DOHH2 (cell line): ENCODE measurements at regions not wholly inside any gene's neighbourhood (a gene's known extent, or its start where the extent isn't known, plus 50 kb on each side); places are given as distances from the start of the nearest gene placed in this dataset.

Experiments
- EZH2phosphoT487 ChIP-seq: fragments of 200-600 bp; sonication (generic); IDR thresholded peaks from 2 replicates; pipeline ENCODE4 v1.6.1; 2017; ENCODE audit warnings: borderline replicate concordance, mild to moderate bottlenecking, antibody characterized with exemption, low read length, moderate library complexity, mixed read lengths
- TF ChIP-seq, protein P1 (sequence below): fragments of 200-600 bp; sonication (generic); IDR thresholded peaks from one replicate; pipeline ENCODE4 v1.5.1; 2014; ENCODE audit warnings: antibody characterized with exemption, mild to moderate bottlenecking, low read depth, low read length; ENCODE audit not compliant: poor library complexity, severe bottlenecking

DNA sequence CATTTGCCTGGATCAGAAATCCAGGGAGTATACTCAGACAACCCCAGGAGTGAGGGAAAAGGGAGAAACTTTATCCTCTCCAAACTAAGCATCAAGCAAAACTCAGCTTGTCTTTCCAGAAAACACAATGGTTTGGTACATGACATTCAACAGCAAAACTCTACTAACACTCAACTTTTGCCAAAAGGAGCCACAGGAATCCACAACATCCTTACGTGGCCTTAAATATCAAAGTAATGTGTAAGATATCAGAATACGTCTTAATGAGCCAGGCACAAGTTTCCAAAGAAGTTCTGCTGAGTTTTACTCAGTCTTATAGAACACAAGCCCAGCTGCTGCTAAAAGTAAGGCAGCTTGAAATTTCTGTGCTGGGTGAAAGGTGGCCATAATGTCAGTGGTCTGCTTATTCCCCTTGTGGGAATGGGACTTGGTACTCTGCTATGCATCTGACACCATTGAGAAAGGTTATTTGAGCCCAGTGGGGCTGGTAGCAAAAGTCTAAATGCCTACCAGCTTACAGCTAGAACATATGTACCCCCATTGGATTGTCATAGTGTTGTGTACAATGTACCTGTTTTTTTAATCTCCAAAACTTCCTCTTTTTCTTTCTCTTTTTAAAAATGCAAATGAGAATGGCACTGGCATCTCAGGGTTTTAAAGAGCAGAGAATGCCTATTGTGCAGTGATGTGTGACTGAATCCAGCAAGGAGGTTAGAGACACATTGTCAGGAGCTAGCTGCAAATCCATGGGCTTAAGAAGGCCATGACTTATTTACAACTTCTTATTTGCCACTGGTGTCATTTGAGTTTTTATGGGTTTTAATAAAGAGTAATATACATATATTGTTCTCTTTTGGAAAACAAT, 62.0 kb upstream of the ST6GALNAC3 start:
- TF ChIP-seq, protein P1, sequence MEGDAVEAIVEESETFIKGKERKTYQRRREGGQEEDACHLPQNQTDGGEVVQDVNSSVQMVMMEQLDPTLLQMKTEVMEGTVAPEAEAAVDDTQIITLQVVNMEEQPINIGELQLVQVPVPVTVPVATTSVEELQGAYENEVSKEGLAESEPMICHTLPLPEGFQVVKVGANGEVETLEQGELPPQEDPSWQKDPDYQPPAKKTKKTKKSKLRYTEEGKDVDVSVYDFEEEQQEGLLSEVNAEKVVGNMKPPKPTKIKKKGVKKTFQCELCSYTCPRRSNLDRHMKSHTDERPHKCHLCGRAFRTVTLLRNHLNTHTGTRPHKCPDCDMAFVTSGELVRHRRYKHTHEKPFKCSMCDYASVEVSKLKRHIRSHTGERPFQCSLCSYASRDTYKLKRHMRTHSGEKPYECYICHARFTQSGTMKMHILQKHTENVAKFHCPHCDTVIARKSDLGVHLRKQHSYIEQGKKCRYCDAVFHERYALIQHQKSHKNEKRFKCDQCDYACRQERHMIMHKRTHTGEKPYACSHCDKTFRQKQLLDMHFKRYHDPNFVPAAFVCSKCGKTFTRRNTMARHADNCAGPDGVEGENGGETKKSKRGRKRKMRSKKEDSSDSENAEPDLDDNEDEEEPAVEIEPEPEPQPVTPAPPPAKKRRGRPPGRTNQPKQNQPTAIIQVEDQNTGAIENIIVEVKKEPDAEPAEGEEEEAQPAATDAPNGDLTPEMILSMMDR = no peak
- TF ChIP-seq EZH2phosphoT487 = no peak
